22Rv1 (cell line): ENCODE measurements at regions not wholly inside any gene's neighbourhood (a gene's known extent, or its start where the extent isn't known, plus 50 kb on each side); places are given as distances from the start of the nearest gene placed in this dataset.

Experiments used
- ZFX ChIP-seq: fragments of 450-650 bp; IDR thresholded peaks from 2 replicates; pipeline ENCODE4 v1.6.1; 2017; ENCODE audit warnings: antibody characterized with exemption, borderline replicate concordance
- TF ChIP-seq, protein P1 (sequence below): fragments of 450-650 bp; IDR thresholded peaks from 2 replicates; pipeline ENCODE4 v1.5.1; 2017; ENCODE audit warnings: mild to moderate bottlenecking

DNA sequence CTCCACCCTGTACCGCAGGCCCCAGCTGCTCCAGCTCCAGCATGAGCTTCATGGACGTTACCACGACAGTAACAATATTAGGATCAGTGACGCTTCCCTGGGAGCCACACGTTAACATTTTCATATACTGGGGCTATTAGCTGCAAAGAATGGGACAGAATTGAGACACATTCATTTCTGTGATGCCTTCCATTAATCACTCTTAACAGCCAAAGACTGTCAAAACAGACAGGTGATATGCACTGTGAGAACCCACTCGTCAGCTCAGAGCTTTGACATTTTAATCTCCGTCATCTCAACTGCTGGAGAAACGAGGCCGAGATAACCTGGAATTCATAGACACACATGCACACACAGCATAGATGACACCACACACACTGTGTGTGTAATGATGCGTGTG lies 408.4 kb upstream of the SHH start:
- TF ChIP-seq ZFX: no peak
- TF ChIP-seq, protein P1, sequence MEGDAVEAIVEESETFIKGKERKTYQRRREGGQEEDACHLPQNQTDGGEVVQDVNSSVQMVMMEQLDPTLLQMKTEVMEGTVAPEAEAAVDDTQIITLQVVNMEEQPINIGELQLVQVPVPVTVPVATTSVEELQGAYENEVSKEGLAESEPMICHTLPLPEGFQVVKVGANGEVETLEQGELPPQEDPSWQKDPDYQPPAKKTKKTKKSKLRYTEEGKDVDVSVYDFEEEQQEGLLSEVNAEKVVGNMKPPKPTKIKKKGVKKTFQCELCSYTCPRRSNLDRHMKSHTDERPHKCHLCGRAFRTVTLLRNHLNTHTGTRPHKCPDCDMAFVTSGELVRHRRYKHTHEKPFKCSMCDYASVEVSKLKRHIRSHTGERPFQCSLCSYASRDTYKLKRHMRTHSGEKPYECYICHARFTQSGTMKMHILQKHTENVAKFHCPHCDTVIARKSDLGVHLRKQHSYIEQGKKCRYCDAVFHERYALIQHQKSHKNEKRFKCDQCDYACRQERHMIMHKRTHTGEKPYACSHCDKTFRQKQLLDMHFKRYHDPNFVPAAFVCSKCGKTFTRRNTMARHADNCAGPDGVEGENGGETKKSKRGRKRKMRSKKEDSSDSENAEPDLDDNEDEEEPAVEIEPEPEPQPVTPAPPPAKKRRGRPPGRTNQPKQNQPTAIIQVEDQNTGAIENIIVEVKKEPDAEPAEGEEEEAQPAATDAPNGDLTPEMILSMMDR: no peak
